ENCODE measurements at regions not wholly inside any gene's neighbourhood (a gene's known extent, or its start where the extent isn't known, plus 50 kb on each side); places are given as distances from the start of the nearest gene placed in this dataset.

GRCh38 chr3:31230425-31231223, 302.1 kb upstream of the STT3B start:
- DNase-seq: peak in 1 of 5 experiments; percentile 86

GRCh38 chr3:31232055-31233025, 300.4 kb upstream of the STT3B start:
- DNase-seq: peak in 1 of 5 experiments; percentile 35

- DNase-seq: no peak
Measured at GRCh38 chr3:31234145-31234544, 298.6 kb upstream of the STT3B start.

GRCh38 chr3:31235062-31235700, 297.5 kb upstream of the STT3B start:
- DNase-seq: no peak

- DNase-seq: no peak
Measured at GRCh38 chr3:31237887-31238286, 294.8 kb upstream of the STT3B start.

GRCh38 chr3:31240013-31240412, 292.7 kb upstream of the STT3B start:
- no peak for DNase-seq

- DNase-seq: no peak
Measured at GRCh38 chr3:31240466-31240865, 292.3 kb upstream of the STT3B start.

GRCh38 chr3:31240874-31241273, 291.9 kb upstream of the STT3B start:
- DNase-seq: no peak

- no peak for DNase-seq
Measured at GRCh38 chr3:31241533-31241932, 291.2 kb upstream of the STT3B start.

GRCh38 chr3:31242026-31242960, 290.4 kb upstream of the STT3B start:
- no peak for DNase-seq

GRCh38 chr3:31244929-31245817, 287.6 kb upstream of the STT3B start:
- no peak for DNase-seq

GRCh38 chr3:31246293-31247062, 286.2 kb upstream of the STT3B start:
- DNase-seq: no peak

- DNase-seq: no peak
Measured at GRCh38 chr3:31247063-31247447, 285.7 kb upstream of the STT3B start.

GRCh38 chr3:31247850-31248562, 284.7 kb upstream of the STT3B start:
- DNase-seq: no peak

GRCh38 chr3:31248563-31248992, 284.1 kb upstream of the STT3B start:
- no peak for DNase-seq

GRCh38 chr3:31249545-31249944, 283.2 kb upstream of the STT3B start:
- no peak for DNase-seq

- no peak for DNase-seq
Measured at GRCh38 chr3:31250116-31250777, 282.5 kb upstream of the STT3B start.

GRCh38 chr3:31251083-31251482, 281.6 kb upstream of the STT3B start:
- DNase-seq: peak in 1 of 5 experiments; percentile 40

Data from T-helper 2 cell (primary cell).